Stimulated activated CD4-positive, alpha-beta T cell treated with anti-CD3 and anti-CD28 coated beads, TNF-alpha, amount 100 ng/mL, for 48 hours (primary cell): ENCODE measurements at regions not wholly inside any gene's neighbourhood (a gene's known extent, or its start where the extent isn't known, plus 50 kb on each side); places are given as distances from the start of the nearest gene placed in this dataset.

ENCODE experiments used
- DNase-seq, 3 donors: peaks; one replicate each; pipeline ENCODE4 v3.0.0-alpha.2; 2020; ENCODE audit warnings: low read depth in 3 of 3

- no peak for DNase-seq
Measured at GRCh38 chr14:101226603-101227425, 323.3 kb upstream of the RTL1 start.

- DNase-seq: no peak
Measured at GRCh38 chr14:101227611-101228594, 324.4 kb upstream of the RTL1 start.

- no peak for DNase-seq
Measured at GRCh38 chr14:101228949-101229541, 325.5 kb upstream of the RTL1 start.

GRCh38 chr14:101229666-101230065 lies 326.1 kb upstream of the RTL1 start:
- no peak for DNase-seq

GRCh38 chr14:101230161-101230850 lies 326.8 kb upstream of the RTL1 start:
- DNase-seq: no peak

GRCh38 chr14:101230851-101231550 lies 327.5 kb upstream of the RTL1 start:
- DNase-seq: no peak

GRCh38 chr14:101231828-101232227 lies 328.3 kb upstream of the RTL1 start:
- no peak for DNase-seq

- no peak for DNase-seq
Measured at GRCh38 chr14:101232340-101233020, 328.8 kb upstream of the DIO3 start.

- DNase-seq: no peak
Measured at GRCh38 chr14:101233021-101233366, 328.3 kb upstream of the DIO3 start.

- DNase-seq: no peak
Measured at GRCh38 chr14:101233391-101233790, 327.9 kb upstream of the DIO3 start.

- DNase-seq: no peak
Measured at GRCh38 chr14:101233808-101234207, 327.5 kb upstream of the DIO3 start.

GRCh38 chr14:101234244-101234937 lies 326.9 kb upstream of the DIO3 start:
- no peak for DNase-seq

- no peak for DNase-seq
Measured at GRCh38 chr14:101234999-101235334, 326.3 kb upstream of the DIO3 start.

- DNase-seq: peak; percentile 8 to 20 (median 14)
Measured at GRCh38 chr14:101235335-101236103, 325.8 kb upstream of the DIO3 start.

- no peak for DNase-seq
Measured at GRCh38 chr14:101236496-101237251, 324.6 kb upstream of the DIO3 start.

- DNase-seq: no peak
Measured at GRCh38 chr14:101237252-101237616, 324.1 kb upstream of the DIO3 start.

GRCh38 chr14:101239065-101239464 lies 322.2 kb upstream of the DIO3 start:
- no peak for DNase-seq

- no peak for DNase-seq
Measured at GRCh38 chr14:101241147-101241546, 320.1 kb upstream of the DIO3 start.
